PC-9 (cell line): ENCODE measurements at regions not wholly inside any gene's neighbourhood (a gene's known extent, or its start where the extent isn't known, plus 50 kb on each side); places are given as distances from the start of the nearest gene placed in this dataset.

Experiments
- CTCF ChIP-seq: fragments of 200-600 bp; sonication (generic); conservative IDR thresholded peaks from 2 replicates; pipeline ENCODE4 v1.6.1; 2017; ENCODE audit warnings: mixed run types, antibody characterized with exemption, mild to moderate bottlenecking, moderate library complexity
- EZH2 ChIP-seq: fragments of 200-600 bp; sonication (generic); IDR thresholded peaks from 2 replicates; pipeline ENCODE4 v1.8.0; 2017; ENCODE audit warnings: antibody characterized with exemption, low read depth

GRCh38 chr1:167149793-167150491, 56.1 kb downstream of the STYXL2 start:
- TF ChIP-seq CTCF (no peak), EZH2 (no peak)
